A549 (cell line): ENCODE measurements at regions not wholly inside any gene's neighbourhood (a gene's known extent, or its start where the extent isn't known, plus 50 kb on each side); places are given as distances from the start of the nearest gene placed in this dataset.

Experiments used
- ATAC-seq, 2 experiments: fragments of 200-7000 bp in 1 of 2; fragments of >200 bp in 1 of 2; cut with Nextera tagmentation in 1 of 2; cut with Tn5 transposase in 1 of 2; 3 replicates each; pipeline versions ENCODE4 v1.8.0 to v1.9.1; 2018 to 2020; ENCODE audit warnings: mild to moderate bottlenecking in 1 of 2, moderate library complexity in 1 of 2
- CTCF ChIA-PET: fragments of 300-600 bp; sonication (Branson Sonifier 250); formaldehyde crosslinking; extraction: SDS; loops from one replicate; lab custom pipeline; 2021; ENCODE audit warnings: antibody characterized with exemption, inconsistent platforms; lab: Yijun Ruan, JAX
- POLR2A ChIA-PET: fragments of 350-600 bp; formaldehyde crosslinking; extraction: SDS; loops from one replicate; lab custom pipeline; 2021; ENCODE audit warnings: antibody characterized with exemption, inconsistent platforms; lab: Yijun Ruan, JAX
- DNase-seq, 2 experiments: peaks; one replicate each; pipeline versions ENCODE4 v3.0.0 to v3.0.0-alpha.2; 2011 to 2016; ENCODE audit warnings: low read depth in 1 of 2, low spot score in 1 of 2
- FAIRE-seq: peaks from 2 replicates; lab custom pipeline; 2011; peaks lifted over from hg19 to GRCh38; lab: Jason Lieb, UNC
- H3K27ac ChIP-seq, 2 experiments: fragments of >200 bp; sonication (Bioruptor Twin); formaldehyde crosslinking; 3 replicates each; pipeline ENCODE4 v1.5.1; 2016 to 2017
- H3K4me1 ChIP-seq: fragments of >200 bp; sonication (Bioruptor Twin); formaldehyde crosslinking; 3 replicates; pipeline ENCODE4 v1.6.1; 2016
- H3K4me2 ChIP-seq: fragments of >200 bp; sonication (Bioruptor Twin); formaldehyde crosslinking; 3 replicates; pipeline ENCODE4 v1.6.1; 2016
- H3K4me3 ChIP-seq: fragments of >200 bp; sonication (Bioruptor Twin); formaldehyde crosslinking; 3 replicates; pipeline ENCODE4 v1.5.1; 2016
- H3K9me3 ChIP-seq: fragments of >200 bp; sonication (Bioruptor Twin); formaldehyde crosslinking; 3 replicates; pipeline ENCODE4 v1.6.1; 2016
- BCL3 ChIP-seq: fragments of >200 bp; sonication (Bioruptor Twin); formaldehyde crosslinking; IDR thresholded peaks from 3 replicates; pipeline ENCODE4 v1.6.1; 2016
- BHLHE40 ChIP-seq: IDR thresholded peaks from 2 replicates; pipeline ENCODE4 v1.6.1; 2012; ENCODE audit warnings: low read depth, low read length, inconsistent platforms
- CTCF ChIP-seq: fragments of >200 bp; sonication (Bioruptor Twin); formaldehyde crosslinking; IDR thresholded peaks from 3 replicates; pipeline ENCODE4 v1.5.1; 2016
- EP300 ChIP-seq, 2 experiments: fragments of >200 bp; sonication (Bioruptor Twin); formaldehyde crosslinking; IDR thresholded peaks; 2 replicates in 1 of 2; 3 replicates in 1 of 2; pipeline ENCODE4 v1.6.1; 2016 to 2017
- FOSB ChIP-seq: fragments of 250-450 bp; sonication (Bioruptor Pico); IDR thresholded peaks from 2 replicates; pipeline ENCODE4 v1.5.0; 2020; ENCODE audit warnings: mild to moderate bottlenecking, moderate library complexity
- FOXS1 ChIP-seq: fragments of 250-450 bp; sonication (Bioruptor Pico); IDR thresholded peaks from 2 replicates; pipeline ENCODE4 v1.5.0; 2020; ENCODE audit warnings: mild to moderate bottlenecking, moderate library complexity
- HEYL ChIP-seq: fragments of 250-450 bp; sonication (Bioruptor Pico); IDR thresholded peaks from 2 replicates; pipeline ENCODE4 v1.8.0; 2021; ENCODE audit warnings: mild to moderate bottlenecking, moderate library complexity
- HOXB5 ChIP-seq: fragments of 250-450 bp; sonication (Bioruptor Pico); IDR thresholded peaks from 2 replicates; pipeline ENCODE4 v1.5.0; 2020; ENCODE audit warnings: mild to moderate bottlenecking, moderate library complexity
- KDM1A ChIP-seq: fragments of 200-600 bp; sonication (generic); IDR thresholded peaks from 2 replicates; pipeline ENCODE4 v1.6.1; 2016; ENCODE audit warnings: low read depth, mild to moderate bottlenecking
- MAZ ChIP-seq: fragments of 150-350 bp; IDR thresholded peaks from 2 replicates; pipeline ENCODE4 v1.6.1; 2014; ENCODE audit warnings: antibody characterized with exemption, low read depth, low read length, borderline replicate concordance
- NR3C1 ChIP-seq: fragments of >200 bp; sonication (Bioruptor Twin); formaldehyde crosslinking; IDR thresholded peaks from 3 replicates; pipeline ENCODE4 v1.6.1; 2017
- PHF8 ChIP-seq: fragments of 200-600 bp; sonication (generic); IDR thresholded peaks from 2 replicates; pipeline ENCODE4 v1.6.1; 2016; ENCODE audit warnings: low read depth, mild to moderate bottlenecking, antibody characterized with exemption, moderate library complexity, borderline replicate concordance
- POLR2A ChIP-seq: IDR thresholded peaks from 2 replicates; pipeline ENCODE4 v1.6.1; 2012; ENCODE audit warnings: mild to moderate bottlenecking, low read length
- POLR2AphosphoS2 ChIP-seq: conservative IDR thresholded peaks from 2 replicates; pipeline ENCODE4 v1.6.1; 2012; ENCODE audit warnings: low read length, improper control_type of control experiment, inconsistent platforms
- RCOR1 ChIP-seq: fragments of 150-350 bp; IDR thresholded peaks from 2 replicates; pipeline ENCODE4 v1.6.1; 2014; ENCODE audit warnings: antibody characterized with exemption, low read length, low read depth
- TFCP2L1 ChIP-seq: fragments of 250-450 bp; sonication (Bioruptor Pico); IDR thresholded peaks from 2 replicates; pipeline ENCODE4 v1.5.0; 2021; ENCODE audit warnings: mild to moderate bottlenecking
- USF2 ChIP-seq: fragments of 450-650 bp; IDR thresholded peaks from 2 replicates; pipeline ENCODE4 v1.6.1; 2014; ENCODE audit warnings: antibody characterized with exemption
- ZC3H11A ChIP-seq: fragments of 450-650 bp; IDR thresholded peaks from 2 replicates; pipeline ENCODE4 v1.6.1; 2014; ENCODE audit warnings: antibody characterized with exemption, mild to moderate bottlenecking
- ZFP36 ChIP-seq: fragments of 450-650 bp; IDR thresholded peaks from 2 replicates; pipeline ENCODE4 v1.6.1; 2014; ENCODE audit warnings: borderline replicate concordance; ENCODE audit not compliant: partially characterized antibody
- WGBS: methylation state at CpG from one replicate; pipeline ENCODE4 v1.1.6; 2017; ENCODE audit errors: missing lambda C conversion rate; 5-methylcytosine and 5-hydroxymethylcytosine counted together
- TF ChIP-seq, protein P1 (sequence below): fragments of 250-450 bp; sonication (Bioruptor Pico); IDR thresholded peaks from 2 replicates; pipeline ENCODE4 v1.5.0; 2020; ENCODE audit warnings: low read depth, mild to moderate bottlenecking, moderate library complexity
- TF ChIP-seq, protein P2 (sequence below): IDR thresholded peaks from 2 replicates; pipeline ENCODE4 v1.6.1; 2012; ENCODE audit warnings: low read depth, borderline replicate concordance
- TF ChIP-seq, protein P3 (sequence below): fragments of >200 bp; sonication (Bioruptor Twin); formaldehyde crosslinking; IDR thresholded peaks from 2 replicates; pipeline ENCODE4 v1.6.1; 2016

- TF ChIP-seq EP300 (IDR thresholded peaks at IDR 0.05), result no peak
- no peak for TF ChIP-seq POLR2AphosphoS2
- TF ChIP-seq BHLHE40, result no peak
- no peak for TF ChIP-seq POLR2A
- no peak for TF ChIP-seq NR3C1
- no peak for TF ChIP-seq ZFP36
- TF ChIP-seq, protein P1, sequence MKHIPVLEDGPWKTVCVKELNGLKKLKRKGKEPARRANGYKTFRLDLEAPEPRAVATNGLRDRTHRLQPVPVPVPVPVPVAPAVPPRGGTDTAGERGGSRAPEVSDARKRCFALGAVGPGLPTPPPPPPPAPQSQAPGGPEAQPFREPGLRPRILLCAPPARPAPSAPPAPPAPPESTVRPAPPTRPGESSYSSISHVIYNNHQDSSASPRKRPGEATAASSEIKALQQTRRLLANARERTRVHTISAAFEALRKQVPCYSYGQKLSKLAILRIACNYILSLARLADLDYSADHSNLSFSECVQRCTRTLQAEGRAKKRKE (CRISPR knock-in tag), result no peak
- TF ChIP-seq, protein P2, sequence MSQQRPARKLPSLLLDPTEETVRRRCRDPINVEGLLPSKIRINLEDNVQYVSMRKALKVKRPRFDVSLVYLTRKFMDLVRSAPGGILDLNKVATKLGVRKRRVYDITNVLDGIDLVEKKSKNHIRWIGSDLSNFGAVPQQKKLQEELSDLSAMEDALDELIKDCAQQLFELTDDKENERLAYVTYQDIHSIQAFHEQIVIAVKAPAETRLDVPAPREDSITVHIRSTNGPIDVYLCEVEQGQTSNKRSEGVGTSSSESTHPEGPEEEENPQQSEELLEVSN, result no peak
- TF ChIP-seq FOXS1 (CRISPR knock-in tag), result no peak
- TF ChIP-seq FOSB (CRISPR knock-in tag), result no peak
- no peak for TF ChIP-seq HOXB5 (CRISPR knock-in tag)
- TF ChIP-seq, protein P3, sequence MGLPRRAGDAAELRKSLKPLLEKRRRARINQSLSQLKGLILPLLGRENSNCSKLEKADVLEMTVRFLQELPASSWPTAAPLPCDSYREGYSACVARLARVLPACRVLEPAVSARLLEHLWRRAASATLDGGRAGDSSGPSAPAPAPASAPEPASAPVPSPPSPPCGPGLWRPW, result no peak
- TF ChIP-seq ZC3H11A, result no peak
- no peak for TF ChIP-seq HEYL
- TF ChIP-seq USF2, result no peak
- no peak for TF ChIP-seq BCL3
- TF ChIP-seq TFCP2L1 (CRISPR knock-in tag), result no peak
- no peak for TF ChIP-seq KDM1A
- TF ChIP-seq CTCF, result no peak
- TF ChIP-seq RCOR1, result no peak
- ATAC-seq (no peak), FAIRE-seq (no peak), DNase-seq (no peak)
- Histone ChIP-seq H3K27ac (no peak overlapping the region), H3K4me2 (no peak overlapping the region), H3K4me3 (no peak overlapping the region), H3K9me3 (no peaks in the 10 kb centered on the region), H3K4me1 (no peaks in the 10 kb centered on the region)
- ChIA-PET CTCF (interaction anchor here (0.8 to 2.5 kb wide), 3 partner anchors 11 to 86 kb away, joined by 3 to 13 read pairs (median 3); no protein-coding TSS in a partner anchor), POLR2A (no interaction called here)
- 44% methylated on average over 5 of the region's 5 CpGs for WGBS
These were observed 76.7 kb downstream of the SST start for GRCh38 chr3:187593451-187593850.

DNA sequence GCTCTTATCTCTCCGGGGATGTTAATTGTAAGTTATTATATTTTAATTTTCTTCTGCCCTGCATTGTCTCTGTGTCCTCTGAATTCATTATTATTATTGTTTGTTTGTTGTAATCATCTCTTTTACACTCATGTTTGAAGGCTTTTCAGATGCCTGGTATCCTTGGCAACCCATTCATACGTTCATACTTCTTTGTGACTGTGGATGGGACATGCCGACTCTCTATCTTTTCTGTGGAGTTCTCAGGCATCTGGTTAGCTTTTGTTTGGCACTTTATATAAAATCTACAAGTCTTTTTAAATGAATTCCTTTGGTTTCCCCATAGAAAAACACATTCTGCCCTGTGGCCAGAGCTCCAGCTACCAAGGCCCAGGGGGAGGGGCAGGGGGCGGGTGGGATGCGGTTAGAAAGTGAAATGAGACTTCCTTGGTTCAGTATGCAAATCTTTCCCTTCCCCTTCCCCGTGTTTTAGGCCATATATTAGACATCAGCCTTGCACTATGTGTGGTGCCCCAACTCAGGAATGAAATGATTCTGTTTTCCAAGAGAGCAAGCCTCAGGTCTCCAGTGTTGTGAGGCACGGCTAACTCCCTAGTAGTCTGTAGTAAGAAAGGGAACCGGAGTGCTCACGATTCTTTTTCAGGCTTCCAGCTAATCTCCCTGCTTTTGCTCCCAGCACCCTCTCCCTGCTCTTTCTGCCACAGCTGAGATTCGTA is 79.2 kb downstream of the SST start:
- no peak for FAIRE-seq
- H3K9me3 ChIP-seq, result no peaks in the 10 kb centered on the region
- H3K4me2 ChIP-seq, result no peak overlapping the region
- 29% methylated on average over 10 of the region's 10 CpGs for WGBS
- no peak for ATAC-seq
- H3K4me3 ChIP-seq, result no peak overlapping the region
- POLR2A ChIA-PET, result no interaction called here
- H3K27ac ChIP-seq, result no peak overlapping the region
- CTCF ChIA-PET, result interaction anchor here (0.9 kb wide), 1 partner anchor 88 kb away, joined by 4 read pairs; no protein-coding TSS in a partner anchor
- no peaks in the 10 kb centered on the region for H3K4me1 ChIP-seq
- DNase-seq, result no peak
- no peak for TF ChIP-seq PHF8
- TF ChIP-seq BCL3, result no peak
- no peak for TF ChIP-seq MAZ
- no peak for TF ChIP-seq KDM1A
